ENCODE measurements at regions not wholly inside any gene's neighbourhood (a gene's known extent, or its start where the extent isn't known, plus 50 kb on each side); places are given as distances from the start of the nearest gene placed in this dataset.

DNA sequence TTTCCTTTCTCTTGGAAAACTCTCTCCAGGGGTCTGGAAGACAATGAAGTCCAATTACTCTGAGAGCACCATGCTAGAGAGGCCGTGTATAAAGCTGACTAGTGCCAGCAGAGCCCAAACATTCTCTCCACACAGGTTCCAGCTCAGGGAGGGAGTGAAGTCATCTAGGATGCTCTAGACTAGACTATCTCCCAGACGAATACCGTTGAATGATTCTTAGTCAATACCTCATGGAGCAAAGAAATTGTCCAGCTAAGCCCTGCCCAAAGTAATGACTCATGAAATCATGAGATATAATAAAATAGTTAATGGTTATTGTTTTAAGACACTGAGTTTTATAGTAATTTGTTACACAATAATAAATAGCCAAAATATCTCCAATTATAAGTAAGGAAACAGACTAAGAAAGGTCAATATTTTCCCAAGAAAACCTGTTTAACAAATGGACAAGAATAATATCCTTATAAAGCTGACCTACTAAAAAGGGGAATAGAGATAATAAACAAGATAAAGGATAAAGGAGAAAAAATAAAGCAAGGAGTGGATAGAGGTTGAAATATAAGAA, 163.9 kb upstream of the LRRC7 start:
- H3K4me3 ChIP-seq = no peak overlapping the region
- intact Hi-C loops (cut with DNase I, micrococcal nuclease) = no loop called here
- TF ChIP-seq, protein P1, sequence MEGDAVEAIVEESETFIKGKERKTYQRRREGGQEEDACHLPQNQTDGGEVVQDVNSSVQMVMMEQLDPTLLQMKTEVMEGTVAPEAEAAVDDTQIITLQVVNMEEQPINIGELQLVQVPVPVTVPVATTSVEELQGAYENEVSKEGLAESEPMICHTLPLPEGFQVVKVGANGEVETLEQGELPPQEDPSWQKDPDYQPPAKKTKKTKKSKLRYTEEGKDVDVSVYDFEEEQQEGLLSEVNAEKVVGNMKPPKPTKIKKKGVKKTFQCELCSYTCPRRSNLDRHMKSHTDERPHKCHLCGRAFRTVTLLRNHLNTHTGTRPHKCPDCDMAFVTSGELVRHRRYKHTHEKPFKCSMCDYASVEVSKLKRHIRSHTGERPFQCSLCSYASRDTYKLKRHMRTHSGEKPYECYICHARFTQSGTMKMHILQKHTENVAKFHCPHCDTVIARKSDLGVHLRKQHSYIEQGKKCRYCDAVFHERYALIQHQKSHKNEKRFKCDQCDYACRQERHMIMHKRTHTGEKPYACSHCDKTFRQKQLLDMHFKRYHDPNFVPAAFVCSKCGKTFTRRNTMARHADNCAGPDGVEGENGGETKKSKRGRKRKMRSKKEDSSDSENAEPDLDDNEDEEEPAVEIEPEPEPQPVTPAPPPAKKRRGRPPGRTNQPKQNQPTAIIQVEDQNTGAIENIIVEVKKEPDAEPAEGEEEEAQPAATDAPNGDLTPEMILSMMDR (IDR thresholded peaks at IDR 0.05) = no peak
- ATAC-seq (no peak), DNase-seq (no peak)
- no peaks in the 10 kb centered on the region for H3K9me3 ChIP-seq
- H3K4me1 ChIP-seq (ENCODE audit: low read depth) = no peaks in the 10 kb centered on the region
- H3K36me3 ChIP-seq (ENCODE audit: low read depth) = no peaks in the 10 kb centered on the region

DNA sequence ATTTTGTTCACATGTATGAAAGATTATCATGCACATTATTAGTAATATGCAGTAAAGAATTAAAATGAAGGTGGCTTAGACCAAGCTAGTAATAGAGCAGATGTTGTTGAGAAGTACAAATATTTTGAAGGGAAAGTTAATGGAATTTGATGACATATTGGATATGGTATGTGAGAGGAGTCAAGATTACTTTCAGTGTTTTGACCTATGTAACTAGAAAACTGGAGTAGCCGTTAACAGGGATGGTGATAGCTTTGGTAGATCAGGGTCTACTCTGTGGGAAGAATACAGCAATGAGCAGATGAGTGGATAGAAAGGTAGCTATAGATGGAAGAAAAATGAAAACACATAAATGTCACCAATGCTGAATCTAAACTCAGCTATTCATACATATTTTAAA, 163.2 kb upstream of the LRRC7 start:
- Histone ChIP-seq H3K4me1 (ENCODE audit: low read depth) (no peaks in the 10 kb centered on the region), H3K36me3 (ENCODE audit: low read depth) (no peaks in the 10 kb centered on the region), H3K4me3 (no peak overlapping the region), H3K9me3 (no peaks in the 10 kb centered on the region)
- no peak for DNase-seq
- intact Hi-C loops (cut with DNase I, micrococcal nuclease) = no loop called here
- ATAC-seq = no peak
- TF ChIP-seq, protein P1 (IDR thresholded peaks at IDR 0.05) = no peak

DNA sequence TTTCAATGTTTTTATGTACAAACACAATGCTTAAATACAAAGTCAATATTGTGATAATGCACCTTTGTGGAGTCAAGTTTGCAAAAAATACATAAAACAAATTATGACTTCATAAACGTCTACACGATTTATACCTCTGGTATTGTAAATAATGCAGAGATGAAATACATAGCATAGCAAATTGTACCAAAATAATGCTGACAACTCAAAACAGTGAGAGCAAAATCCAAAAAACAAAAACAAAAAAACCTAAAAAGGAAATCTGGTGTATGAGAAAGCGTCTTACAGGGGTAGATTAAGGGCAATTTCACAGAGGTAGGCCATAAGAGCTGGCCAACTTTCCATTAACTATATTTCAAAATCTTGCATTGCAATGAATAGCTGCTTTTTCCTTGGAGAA, 161.5 kb upstream of the LRRC7 start:
- intact Hi-C loops (cut with DNase I, micrococcal nuclease) = no loop called here
- ATAC-seq = no peak
- DNase-seq = no peak
- no peak overlapping the region for H3K4me3 ChIP-seq
- TF ChIP-seq, protein P1 (IDR thresholded peaks at IDR 0.05) = no peak
- H3K36me3 ChIP-seq (ENCODE audit: low read depth) = no peaks in the 10 kb centered on the region
- H3K4me1 ChIP-seq (ENCODE audit: low read depth) = no peaks in the 10 kb centered on the region
- no peaks in the 10 kb centered on the region for H3K9me3 ChIP-seq

DNA sequence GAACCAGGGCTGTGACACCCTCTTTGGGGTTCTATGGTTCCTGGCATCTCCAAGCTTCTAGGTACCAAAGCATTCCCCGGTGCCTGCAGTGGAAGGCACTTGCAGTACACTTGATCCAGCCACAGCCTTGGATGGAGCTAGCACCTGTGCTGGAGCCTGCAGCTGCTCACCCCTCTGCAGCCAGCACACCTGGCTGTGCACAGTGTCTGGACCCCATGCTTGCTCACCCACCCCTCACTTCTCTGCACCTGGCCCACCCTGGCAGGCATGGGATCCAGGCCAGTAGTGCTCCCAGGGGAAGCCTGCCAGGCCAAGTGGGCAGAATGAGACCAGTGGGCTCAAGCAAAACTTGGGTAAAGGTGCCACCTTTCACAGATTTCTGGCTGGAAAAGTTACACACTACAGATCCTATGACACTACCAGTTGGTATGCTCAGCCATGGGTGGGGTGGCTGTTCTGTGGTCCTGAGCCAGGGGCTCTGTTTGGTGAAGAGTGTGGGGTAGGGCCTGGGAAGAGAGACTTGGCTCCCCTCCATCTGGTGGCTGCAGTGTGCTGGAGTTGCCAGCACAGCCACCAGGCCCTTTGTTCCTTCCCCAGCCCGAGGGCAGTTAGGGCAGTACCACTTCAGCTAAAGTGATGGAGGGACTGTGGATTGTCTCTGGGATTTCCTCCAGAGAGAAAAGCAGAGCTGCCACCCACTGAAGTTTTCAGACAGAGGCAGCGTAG, 157.8 kb upstream of the LRRC7 start:
- Histone ChIP-seq H3K4me3 (no peak overlapping the region), H3K36me3 (ENCODE audit: low read depth) (no peaks in the 10 kb centered on the region), H3K4me1 (ENCODE audit: low read depth) (no peaks in the 10 kb centered on the region), H3K9me3 (no peaks in the 10 kb centered on the region)
- intact Hi-C loops (cut with DNase I, micrococcal nuclease) = no loop called here
- DNase-seq (no peak), ATAC-seq (no peak)
- TF ChIP-seq, protein P1 (IDR thresholded peaks at IDR 0.05) = no peak

DNA sequence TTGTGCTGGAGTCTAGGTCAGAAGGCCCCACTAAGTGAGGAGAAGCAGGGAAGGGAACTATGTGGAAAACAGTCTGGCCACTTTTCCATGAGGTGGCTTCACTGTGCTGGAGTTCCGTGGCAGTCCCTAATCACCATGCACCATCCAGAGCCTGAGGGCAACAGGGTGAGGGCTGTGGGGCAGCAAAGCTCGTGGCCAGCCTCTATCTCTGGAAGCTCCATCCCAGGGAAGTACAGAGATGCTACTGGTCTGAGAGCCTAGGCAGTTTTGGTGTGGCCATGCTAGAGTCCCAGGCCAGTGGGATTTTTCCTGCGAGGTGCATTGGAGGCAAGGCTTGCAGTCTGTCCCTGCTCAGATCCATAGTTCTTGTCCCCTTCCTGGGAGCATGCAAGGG, 157.3 kb upstream of the LRRC7 start:
- no peaks in the 10 kb centered on the region for H3K36me3 ChIP-seq (ENCODE audit: low read depth)
- H3K9me3 ChIP-seq = no peaks in the 10 kb centered on the region
- TF ChIP-seq, protein P1 (IDR thresholded peaks at IDR 0.05) = no peak
- DNase-seq (no peak), ATAC-seq (no peak)
- H3K4me1 ChIP-seq (ENCODE audit: low read depth) = no peaks in the 10 kb centered on the region
- H3K4me3 ChIP-seq = no peak overlapping the region
- intact Hi-C loops (cut with DNase I, micrococcal nuclease) = no loop called here

Data from mucosa of descending colon (tissue), 3 donors.